SK-N-MC (cell line): ENCODE measurements at regions not wholly inside any gene's neighbourhood (a gene's known extent, or its start where the extent isn't known, plus 50 kb on each side); places are given as distances from the start of the nearest gene placed in this dataset.

Experiments
- DNase-seq: peaks from one replicate; pipeline ENCODE4 v3.0.0-alpha.2; 2011; ENCODE audit warnings: low read depth, low spot score
- H3K27ac ChIP-seq: fragments of 200-600 bp; sonication (generic); 2 replicates; pipeline ENCODE4 v1.5.1; 2016; ENCODE audit warnings: mixed run types
- H3K36me3 ChIP-seq: fragments of 200-600 bp; sonication (generic); 2 replicates; pipeline ENCODE4 v1.6.1; 2017; ENCODE audit warnings: antibody characterized with exemption, low read length, mixed read lengths; ENCODE audit not compliant: insufficient read depth
- H3K4me3 ChIP-seq: fragments of 200-600 bp; sonication (generic); 2 replicates; pipeline ENCODE4 v1.5.1; 2016
- H3K9ac ChIP-seq: fragments of 200-600 bp; sonication (generic); 2 replicates; pipeline ENCODE4 v1.8.0; 2017; ENCODE audit warnings: mixed run types, mixed read lengths; ENCODE audit not compliant: insufficient read length
- H3K9me3 ChIP-seq: fragments of 200-600 bp; sonication (generic); 2 replicates; pipeline ENCODE4 v1.6.1; 2017; ENCODE audit warnings: low read depth, mild to moderate bottlenecking, antibody characterized with exemption, low read length, moderate library complexity, mixed read lengths
- EZH2 ChIP-seq: fragments of 200-600 bp; sonication (generic); IDR thresholded peaks from one replicate; pipeline ENCODE4 v1.6.1; 2017; ENCODE audit warnings: antibody characterized with exemption
- FOXP2 ChIP-seq: optimal IDR thresholded peaks from 2 replicates; pipeline ENCODE3; 2011; ENCODE audit warnings: mild to moderate bottlenecking, moderate library complexity; ENCODE audit not compliant: insufficient read depth; ENCODE audit errors: extremely low read length, control extremely low read depth
- POLR2AphosphoS5 ChIP-seq: IDR thresholded peaks from 2 replicates; pipeline ENCODE4 v1.6.1; 2012; ENCODE audit warnings: mild to moderate bottlenecking, low read depth, low read length, borderline replicate concordance

DNA sequence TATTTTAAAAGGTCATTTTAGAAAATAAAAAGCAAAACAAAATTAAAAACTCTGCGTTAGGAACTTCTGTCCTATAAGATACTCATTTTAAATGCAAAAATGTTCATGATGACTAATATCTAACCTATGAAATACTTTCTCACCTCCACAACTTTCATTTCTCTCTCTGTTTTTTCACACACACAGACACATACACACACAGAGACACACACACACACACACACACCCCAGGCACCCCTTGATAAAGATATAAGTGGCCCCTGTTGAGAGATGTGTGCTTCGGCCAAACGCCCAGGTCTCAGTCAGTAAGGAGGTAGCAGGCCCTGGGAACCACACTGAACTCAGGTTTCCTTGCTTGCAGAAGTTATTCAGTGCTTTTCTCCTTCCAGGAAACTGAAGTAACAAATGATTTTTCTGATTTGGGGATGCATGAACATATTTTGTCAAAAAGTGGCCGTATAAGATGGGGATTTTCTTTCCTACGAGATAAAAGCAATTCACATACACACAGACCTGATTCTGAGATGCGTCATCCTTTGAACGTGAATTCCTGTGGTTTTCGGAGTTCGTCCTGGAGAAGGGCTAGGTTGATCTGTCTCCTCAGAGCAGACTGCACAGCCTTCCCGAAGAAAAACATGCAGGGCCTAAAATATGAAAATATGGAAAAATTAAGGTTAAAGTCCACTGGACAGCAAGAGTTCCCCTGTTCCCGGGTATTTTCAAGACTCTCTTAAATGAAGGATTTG is 306.8 kb upstream of the FOXQ1 start:
- Histone ChIP-seq H3K36me3 (no peaks in the 10 kb centered on the region), H3K9me3 (no peaks in the 10 kb centered on the region), H3K9ac (no peak overlapping the region), H3K4me3 (no peak overlapping the region), H3K27ac (no peak overlapping the region)
- DNase-seq: no peak
- TF ChIP-seq POLR2AphosphoS5: no peak
- no peak for TF ChIP-seq EZH2
- TF ChIP-seq FOXP2: no peak

DNA sequence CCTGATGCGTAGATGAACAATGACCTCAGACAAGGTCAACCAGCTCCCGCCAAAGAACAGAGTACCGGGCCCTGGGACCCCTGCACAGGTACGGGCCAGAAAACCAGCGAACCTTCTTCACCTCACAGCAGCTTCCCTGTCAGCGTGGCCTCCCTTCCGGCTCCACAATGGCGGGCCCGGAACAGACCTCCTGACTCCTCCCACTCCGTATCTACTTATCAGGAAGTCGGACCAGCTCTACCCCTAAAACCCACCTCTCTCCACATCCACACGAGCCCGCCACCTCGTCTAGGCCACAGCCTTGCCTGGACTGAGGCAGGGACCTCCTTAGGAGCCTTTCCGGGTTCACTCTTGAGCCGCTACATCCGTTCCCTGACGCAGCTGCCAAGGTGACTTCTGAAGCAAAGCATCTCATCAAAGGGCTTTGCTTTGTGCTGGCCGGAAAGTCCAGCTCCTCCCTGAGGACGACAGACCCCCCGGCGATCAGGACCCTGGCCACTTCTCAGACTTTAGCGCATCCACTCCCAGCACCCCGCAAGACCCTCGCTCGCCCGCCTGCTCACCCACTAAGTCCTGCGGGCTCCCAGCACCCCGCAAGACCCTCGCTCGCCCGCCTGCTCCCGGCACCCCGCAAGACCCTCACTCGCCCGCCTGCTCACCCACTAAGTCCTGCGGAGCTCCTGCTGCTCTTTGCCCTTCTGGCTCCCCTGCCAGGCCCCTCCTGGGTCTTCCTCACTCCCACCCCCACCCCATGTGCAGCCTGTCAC is 308.3 kb upstream of the FOXQ1 start:
- no peaks in the 10 kb centered on the region for H3K36me3 ChIP-seq
- no peak overlapping the region for H3K9ac ChIP-seq
- no peak overlapping the region for H3K27ac ChIP-seq
- no peaks in the 10 kb centered on the region for H3K9me3 ChIP-seq
- no peak for DNase-seq
- TF ChIP-seq EZH2 (no peak), FOXP2 (no peak), POLR2AphosphoS5 (no peak)
- no peak overlapping the region for H3K4me3 ChIP-seq

DNA sequence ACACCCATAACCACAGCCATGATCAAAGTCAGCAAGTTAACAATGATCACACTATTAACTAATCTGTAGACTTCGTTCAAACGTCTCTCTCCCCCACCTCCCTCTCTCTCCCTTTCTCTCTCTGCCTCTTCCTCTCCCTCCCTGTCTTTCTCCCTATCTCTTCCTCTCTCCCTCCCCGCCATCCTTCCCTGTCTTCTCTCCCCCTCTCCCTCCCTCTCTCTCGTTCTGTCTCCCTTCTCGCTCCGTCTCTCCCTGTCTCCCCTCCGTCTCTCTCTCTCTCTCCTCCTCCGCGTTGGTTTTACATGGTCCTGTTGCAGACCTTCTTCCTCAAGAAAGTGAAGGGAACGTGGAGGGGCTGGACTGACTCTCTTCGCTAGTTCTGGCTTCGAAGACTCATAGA is 308.9 kb upstream of the FOXQ1 start:
- DNase-seq: no peak
- TF ChIP-seq EZH2 (no peak), POLR2AphosphoS5 (no peak), FOXP2 (no peak)
- Histone ChIP-seq H3K9ac (no peak overlapping the region), H3K4me3 (no peak overlapping the region), H3K9me3 (no peaks in the 10 kb centered on the region), H3K27ac (no peak overlapping the region), H3K36me3 (no peaks in the 10 kb centered on the region)

DNA sequence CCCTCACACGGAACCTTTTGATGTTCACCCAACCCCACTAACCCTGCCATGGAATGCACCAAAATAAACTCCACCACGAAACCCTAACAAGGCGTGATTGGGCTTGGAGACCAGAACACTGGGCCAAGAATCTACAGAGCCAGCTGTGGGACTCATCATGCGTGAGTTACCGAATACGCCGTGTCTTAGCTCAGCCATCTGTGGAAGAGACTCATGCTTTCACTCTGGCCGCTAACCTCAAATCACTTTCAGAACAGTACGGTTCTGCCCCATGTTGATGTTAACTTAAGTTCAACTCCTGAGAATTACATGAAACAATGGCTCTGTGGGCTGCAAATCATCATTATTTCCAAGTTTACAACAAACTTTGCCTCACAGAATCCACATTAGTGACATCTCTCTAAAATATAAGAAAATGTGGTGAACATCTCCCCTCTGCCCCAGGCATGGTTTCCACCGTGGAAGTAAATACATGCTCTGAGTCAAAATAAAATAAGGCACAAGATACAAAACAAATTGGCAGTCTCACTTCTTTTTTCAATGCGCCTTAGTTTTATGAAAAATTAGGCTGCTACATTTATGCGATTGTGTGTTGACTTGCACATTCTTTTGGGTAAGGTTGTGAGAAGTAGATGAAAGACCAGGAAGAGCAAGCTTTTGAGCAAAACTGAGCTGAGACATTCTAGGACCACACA is 308.9 kb upstream of the EXOC2 start:
- Histone ChIP-seq H3K4me3 (no peak overlapping the region), H3K9ac (no peak overlapping the region), H3K27ac (no peak overlapping the region), H3K9me3 (no peaks in the 10 kb centered on the region), H3K36me3 (no peaks in the 10 kb centered on the region)
- no peak for DNase-seq
- no peak for TF ChIP-seq FOXP2
- TF ChIP-seq POLR2AphosphoS5: no peak
- no peak for TF ChIP-seq EZH2

DNA sequence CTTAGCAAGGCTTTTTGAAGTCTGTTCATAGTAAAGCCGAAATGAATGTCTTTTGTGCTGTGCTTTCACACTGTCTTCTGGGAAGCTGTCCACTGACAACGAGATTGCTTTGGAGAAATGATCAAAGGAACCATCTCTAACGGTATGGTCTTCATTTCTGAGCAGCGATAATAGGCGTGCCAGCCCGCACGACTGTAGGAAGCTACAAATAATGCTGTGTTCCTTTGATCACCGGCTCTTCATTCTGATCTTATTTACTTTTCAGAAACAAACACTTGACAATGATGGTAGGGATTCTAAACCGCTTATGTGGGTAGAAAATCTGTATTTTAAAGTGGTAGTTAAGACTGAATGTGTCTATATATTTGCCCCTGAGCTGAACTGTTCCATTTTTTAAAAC is 306.6 kb upstream of the EXOC2 start:
- Histone ChIP-seq H3K36me3 (no peaks in the 10 kb centered on the region), H3K9ac (no peak overlapping the region)

DNA sequence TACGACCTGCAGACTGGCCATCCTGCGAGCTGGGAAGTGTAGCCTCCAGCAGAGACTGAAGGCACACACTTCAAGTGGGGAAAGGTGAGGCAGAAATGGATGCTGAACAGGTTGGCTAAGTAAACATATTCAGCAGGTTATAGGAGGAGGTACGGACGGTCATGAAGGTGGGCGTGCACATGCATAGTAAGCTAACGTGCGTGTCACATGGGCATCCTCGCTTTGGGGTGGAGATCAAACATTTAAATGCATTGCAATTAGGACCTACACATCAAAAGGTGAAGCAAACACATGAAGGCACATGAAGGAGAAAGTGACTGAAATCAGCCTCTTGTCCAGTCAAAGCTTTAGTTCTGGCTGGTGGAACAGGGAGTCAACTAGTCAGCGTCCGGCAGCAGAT is 305.6 kb upstream of the EXOC2 start:
- Histone ChIP-seq H3K4me3 (no peak overlapping the region), H3K36me3 (no peaks in the 10 kb centered on the region), H3K9me3 (no peaks in the 10 kb centered on the region), H3K27ac (no peak overlapping the region), H3K9ac (no peak overlapping the region)
- DNase-seq: no peak
- TF ChIP-seq POLR2AphosphoS5 (no peak), EZH2 (no peak), FOXP2 (no peak)

More for the DNA sequence above, 306.6 kb upstream of the EXOC2 start:
- TF ChIP-seq FOXP2: no peak
- TF ChIP-seq POLR2AphosphoS5: no peak
- TF ChIP-seq EZH2: no peak
- no peaks in the 10 kb centered on the region for H3K9me3 ChIP-seq
- no peak overlapping the region for H3K27ac ChIP-seq
- H3K4me3 ChIP-seq: no peak overlapping the region
- no peak for DNase-seq

DNA sequence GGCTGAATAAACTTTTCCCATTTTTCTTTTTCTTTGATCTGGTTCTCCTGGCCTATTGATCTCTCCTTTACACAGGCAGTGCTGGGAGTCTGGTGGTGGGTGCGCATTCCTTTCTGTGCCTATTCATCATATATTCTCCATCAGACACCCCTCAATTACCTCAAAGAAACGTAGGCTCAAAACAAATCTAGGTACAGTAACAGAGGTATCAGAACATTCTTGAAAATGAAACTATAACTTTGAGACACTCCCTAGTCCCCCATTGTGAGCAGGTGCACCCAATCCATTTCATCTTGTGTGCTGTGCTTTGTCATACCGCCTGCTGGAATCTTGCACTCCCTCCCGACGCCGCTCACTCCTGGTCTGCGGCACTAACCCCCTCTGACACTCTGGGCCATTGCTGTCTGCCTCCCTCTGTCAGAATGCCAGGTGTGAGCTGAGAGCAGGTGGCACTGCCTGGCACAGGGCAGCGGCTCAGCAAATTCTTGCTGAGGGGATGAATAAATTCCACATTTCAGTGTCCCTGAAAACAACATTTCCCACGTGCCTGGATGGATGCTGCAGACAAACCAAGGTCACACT is 303.4 kb upstream of the EXOC2 start:
- Histone ChIP-seq H3K9ac (no peak overlapping the region), H3K36me3 (no peaks in the 10 kb centered on the region), H3K4me3 (no peak overlapping the region), H3K9me3 (no peaks in the 10 kb centered on the region), H3K27ac (no peak overlapping the region)
- no peak for DNase-seq
- TF ChIP-seq EZH2: no peak
- TF ChIP-seq POLR2AphosphoS5: no peak
- no peak for TF ChIP-seq FOXP2

DNA sequence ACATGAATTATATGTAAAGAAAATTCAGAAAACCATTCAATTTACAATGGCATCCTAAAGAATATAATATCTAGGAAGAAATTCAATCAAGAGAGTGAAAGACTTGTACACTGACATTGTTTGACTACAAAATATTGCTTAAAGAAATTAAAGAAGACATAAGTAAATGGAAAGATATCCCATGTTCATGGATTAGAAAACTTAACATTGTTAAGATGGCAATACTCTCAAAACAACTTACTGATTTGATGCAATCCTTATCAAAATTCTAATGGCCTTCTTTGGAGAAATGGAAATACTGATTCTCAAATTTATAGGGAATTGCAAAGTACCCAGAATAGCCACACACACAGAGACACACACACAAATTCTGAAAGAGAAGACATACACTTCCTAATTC is 298.3 kb upstream of the EXOC2 start:
- Histone ChIP-seq H3K36me3 (no peaks in the 10 kb centered on the region), H3K9ac (no peak overlapping the region), H3K9me3 (no peaks in the 10 kb centered on the region), H3K4me3 (no peak overlapping the region), H3K27ac (no peak overlapping the region)
- TF ChIP-seq FOXP2 (no peak), POLR2AphosphoS5 (no peak), EZH2 (no peak)
- DNase-seq: no peak

DNA sequence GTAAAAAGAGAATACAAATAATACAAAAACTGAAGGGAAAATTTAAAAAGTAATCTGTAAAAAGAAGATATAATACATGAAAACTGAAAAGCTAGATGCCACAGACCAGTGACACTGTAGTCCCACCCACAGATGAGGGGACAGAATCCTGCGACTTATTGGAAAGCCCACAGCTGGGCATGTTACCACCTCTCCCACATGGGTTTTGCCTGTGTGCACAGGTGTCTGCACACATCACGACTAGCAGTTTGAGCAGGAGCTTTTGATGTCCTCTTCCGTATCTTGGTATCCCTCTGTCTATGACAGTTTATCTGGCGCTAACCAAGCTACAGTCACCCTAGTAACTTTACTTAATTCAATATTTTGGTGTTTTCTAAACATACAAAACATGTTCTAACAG is 291.1 kb upstream of the EXOC2 start:
- Histone ChIP-seq H3K9ac (no peak overlapping the region), H3K27ac (no peak overlapping the region)

More for the DNA sequence above, 291.1 kb upstream of the EXOC2 start:
- DNase-seq: no peak
- Histone ChIP-seq H3K36me3 (no peaks in the 10 kb centered on the region), H3K4me3 (no peak overlapping the region), H3K9me3 (no peaks in the 10 kb centered on the region)
- TF ChIP-seq FOXP2 (no peak), POLR2AphosphoS5 (no peak), EZH2 (no peak)
